Panc1 (cell line): ENCODE measurements at regions not wholly inside any gene's neighbourhood (a gene's known extent, or its start where the extent isn't known, plus 50 kb on each side); places are given as distances from the start of the nearest gene placed in this dataset.

Experiments
- ATAC-seq: fragments of 200-7000 bp; cut with Tn5 transposase; 2 replicates; pipeline ENCODE4 v1.9.1; 2020; ENCODE audit warnings: mild to moderate bottlenecking, moderate library complexity
- BruUV-seq: library from RNA; stranded (reverse); fragments of 400-500 nt; replicated peaks from 2 replicates; lab custom pipeline; 2021; lab: Mats Ljungman, UMichigan
- CTCF ChIA-PET: fragments of 300-600 bp; sonication (Branson Sonifier 250); formaldehyde crosslinking; loops from one replicate; lab custom pipeline; 2022; ENCODE audit warnings: antibody characterized with exemption; lab: Charles Lee
- POLR2A ChIA-PET: fragments of 300-600 bp; sonication (Branson Sonifier 250); formaldehyde crosslinking; loops from one replicate; lab custom pipeline; 2022; ENCODE audit warnings: antibody characterized with exemption; lab: Charles Lee
- DNase-seq: peaks from one replicate; pipeline ENCODE4 v3.0.0-alpha.2; 2010; ENCODE audit warnings: low read depth, low spot score
- H3K27ac ChIP-seq: 2 replicates; pipeline ENCODE4 v1.5.1; 2011; ENCODE audit warnings: mild to moderate bottlenecking, low read length, inconsistent platforms
- H3K27me3 ChIP-seq: fragments of 200-500 bp; sonication (Bioruptor generic); 2 replicates; pipeline ENCODE4 v1.6.0; 2014; ENCODE audit warnings: low read length, inconsistent platforms; ENCODE audit not compliant: control insufficient read depth, insufficient read depth
- H3K36me3 ChIP-seq: fragments of 200-500 bp; sonication (Bioruptor generic); 2 replicates; pipeline ENCODE4 v1.5.1; 2014; ENCODE audit warnings: inconsistent platforms, mild to moderate bottlenecking, low read length, moderate library complexity; ENCODE audit not compliant: control insufficient read depth, insufficient read depth
- H3K4me1 ChIP-seq: 2 replicates; pipeline ENCODE4 v1.5.1; 2011; ENCODE audit warnings: inconsistent platforms, mild to moderate bottlenecking, low read length, moderate library complexity; ENCODE audit not compliant: control insufficient read depth, insufficient read depth
- H3K4me3 ChIP-seq, 2 experiments: 2 replicates each; pipeline ENCODE4 v1.5.1; 2011 to 2012; ENCODE audit warnings: low read depth in 2 of 2, low read length in 2 of 2, mild to moderate bottlenecking in 2 of 2, inconsistent platforms in 1 of 2, moderate library complexity in 1 of 2
- H3K9me3 ChIP-seq: fragments of 200-500 bp; sonication (Bioruptor generic); 2 replicates; pipeline ENCODE4 v1.5.1; 2014; ENCODE audit warnings: low read depth, mild to moderate bottlenecking, inconsistent platforms, low read length, moderate library complexity; ENCODE audit not compliant: control insufficient read depth, insufficient read depth
- POLR2AphosphoS5 ChIP-seq: IDR thresholded peaks from 2 replicates; pipeline ENCODE4 v1.6.1; 2012; ENCODE audit warnings: mild to moderate bottlenecking, low read depth, low read length, moderate library complexity
- SIN3A ChIP-seq: IDR thresholded peaks from 2 replicates; pipeline ENCODE4 v1.6.1; 2012; ENCODE audit warnings: low read depth, mild to moderate bottlenecking, low read length, moderate library complexity, borderline replicate concordance; ENCODE audit not compliant: insufficient read depth
- TCF7L2 ChIP-seq: IDR thresholded peaks from 2 replicates; pipeline ENCODE4 v1.6.1; 2011; ENCODE audit warnings: mild to moderate bottlenecking, low read depth, low read length, inconsistent platforms
- in situ Hi-C: cut with HindIII; loops from 2 replicates; pipeline ENCODE4 v1.10.0; 2016; ENCODE audit warnings: low sequenced_read_pairs, low pct_unique_long_range_greater_than_20kb
- intact Hi-C: fragments of 100-400 bp; cut with micrococcal nuclease; formaldehyde crosslinking; loops from one replicate; pipeline ENCODE4 v1.10.0; 2022; ENCODE audit not compliant: unreplicated experiment
- TF ChIP-seq, protein P1 (sequence below), 2 experiments: IDR thresholded peaks; 2 replicates each; pipeline ENCODE4 v1.6.1; 2011 to 2012; ENCODE audit warnings: low read depth in 2 of 2, control low read depth in 1 of 2, low read length in 1 of 2, mild to moderate bottlenecking in 1 of 2, moderate library complexity in 1 of 2; ENCODE audit not compliant: insufficient read depth in 1 of 2
- TF ChIP-seq, protein P2 (sequence below): fragments of 450-650 bp; IDR thresholded peaks from 2 replicates; pipeline ENCODE4 v1.5.1; 2017; ENCODE audit warnings: mild to moderate bottlenecking

DNA sequence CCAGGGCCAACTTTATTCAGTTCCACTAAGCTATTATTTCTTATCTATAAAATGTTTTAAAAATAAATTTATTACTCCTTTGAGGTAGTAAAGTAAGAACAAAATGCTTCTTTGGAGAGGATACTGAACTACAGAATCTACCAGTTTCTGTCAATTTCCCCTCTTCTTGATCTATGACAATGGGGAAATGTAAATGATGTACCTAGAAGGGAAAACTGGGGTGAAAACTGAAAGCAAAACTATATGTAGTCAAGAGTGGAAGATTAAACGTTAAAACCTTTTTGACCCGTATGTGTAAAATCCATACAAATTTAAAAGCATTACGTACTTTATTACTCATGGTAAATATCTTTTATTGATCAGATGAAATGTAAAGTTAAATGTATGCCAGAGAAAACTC, 1287.8 kb upstream of the TMEFF2 start:
- TF ChIP-seq SIN3A (no peak), TCF7L2 (no peak), POLR2AphosphoS5 (no peak)
- TF ChIP-seq, protein P1, sequence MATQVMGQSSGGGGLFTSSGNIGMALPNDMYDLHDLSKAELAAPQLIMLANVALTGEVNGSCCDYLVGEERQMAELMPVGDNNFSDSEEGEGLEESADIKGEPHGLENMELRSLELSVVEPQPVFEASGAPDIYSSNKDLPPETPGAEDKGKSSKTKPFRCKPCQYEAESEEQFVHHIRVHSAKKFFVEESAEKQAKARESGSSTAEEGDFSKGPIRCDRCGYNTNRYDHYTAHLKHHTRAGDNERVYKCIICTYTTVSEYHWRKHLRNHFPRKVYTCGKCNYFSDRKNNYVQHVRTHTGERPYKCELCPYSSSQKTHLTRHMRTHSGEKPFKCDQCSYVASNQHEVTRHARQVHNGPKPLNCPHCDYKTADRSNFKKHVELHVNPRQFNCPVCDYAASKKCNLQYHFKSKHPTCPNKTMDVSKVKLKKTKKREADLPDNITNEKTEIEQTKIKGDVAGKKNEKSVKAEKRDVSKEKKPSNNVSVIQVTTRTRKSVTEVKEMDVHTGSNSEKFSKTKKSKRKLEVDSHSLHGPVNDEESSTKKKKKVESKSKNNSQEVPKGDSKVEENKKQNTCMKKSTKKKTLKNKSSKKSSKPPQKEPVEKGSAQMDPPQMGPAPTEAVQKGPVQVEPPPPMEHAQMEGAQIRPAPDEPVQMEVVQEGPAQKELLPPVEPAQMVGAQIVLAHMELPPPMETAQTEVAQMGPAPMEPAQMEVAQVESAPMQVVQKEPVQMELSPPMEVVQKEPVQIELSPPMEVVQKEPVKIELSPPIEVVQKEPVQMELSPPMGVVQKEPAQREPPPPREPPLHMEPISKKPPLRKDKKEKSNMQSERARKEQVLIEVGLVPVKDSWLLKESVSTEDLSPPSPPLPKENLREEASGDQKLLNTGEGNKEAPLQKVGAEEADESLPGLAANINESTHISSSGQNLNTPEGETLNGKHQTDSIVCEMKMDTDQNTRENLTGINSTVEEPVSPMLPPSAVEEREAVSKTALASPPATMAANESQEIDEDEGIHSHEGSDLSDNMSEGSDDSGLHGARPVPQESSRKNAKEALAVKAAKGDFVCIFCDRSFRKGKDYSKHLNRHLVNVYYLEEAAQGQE (IDR thresholded peaks at IDR 0.05; ENCODE audit: insufficient read depth in 1 of 2, low read depth in 2 of 2, low read length in 1 of 2), result no peak
- TF ChIP-seq, protein P2, sequence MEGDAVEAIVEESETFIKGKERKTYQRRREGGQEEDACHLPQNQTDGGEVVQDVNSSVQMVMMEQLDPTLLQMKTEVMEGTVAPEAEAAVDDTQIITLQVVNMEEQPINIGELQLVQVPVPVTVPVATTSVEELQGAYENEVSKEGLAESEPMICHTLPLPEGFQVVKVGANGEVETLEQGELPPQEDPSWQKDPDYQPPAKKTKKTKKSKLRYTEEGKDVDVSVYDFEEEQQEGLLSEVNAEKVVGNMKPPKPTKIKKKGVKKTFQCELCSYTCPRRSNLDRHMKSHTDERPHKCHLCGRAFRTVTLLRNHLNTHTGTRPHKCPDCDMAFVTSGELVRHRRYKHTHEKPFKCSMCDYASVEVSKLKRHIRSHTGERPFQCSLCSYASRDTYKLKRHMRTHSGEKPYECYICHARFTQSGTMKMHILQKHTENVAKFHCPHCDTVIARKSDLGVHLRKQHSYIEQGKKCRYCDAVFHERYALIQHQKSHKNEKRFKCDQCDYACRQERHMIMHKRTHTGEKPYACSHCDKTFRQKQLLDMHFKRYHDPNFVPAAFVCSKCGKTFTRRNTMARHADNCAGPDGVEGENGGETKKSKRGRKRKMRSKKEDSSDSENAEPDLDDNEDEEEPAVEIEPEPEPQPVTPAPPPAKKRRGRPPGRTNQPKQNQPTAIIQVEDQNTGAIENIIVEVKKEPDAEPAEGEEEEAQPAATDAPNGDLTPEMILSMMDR, result no peak
- BruUV-seq, result no TSS peak
- H3K4me3 ChIP-seq, result no peak overlapping the region
- POLR2A ChIA-PET, result no interaction called here
- no peaks in the 10 kb centered on the region for H3K27me3 ChIP-seq
- intact Hi-C loops (no loop called here), in situ Hi-C loops (no loop called here)
- no peak overlapping the region for H3K27ac ChIP-seq
- no peaks in the 10 kb centered on the region for H3K36me3 ChIP-seq
- H3K9me3 ChIP-seq, result no peaks in the 10 kb centered on the region
- CTCF ChIA-PET, result no interaction called here
- DNase-seq (no peak), ATAC-seq (no peak)
- H3K4me1 ChIP-seq, result no peaks in the 10 kb centered on the region

DNA sequence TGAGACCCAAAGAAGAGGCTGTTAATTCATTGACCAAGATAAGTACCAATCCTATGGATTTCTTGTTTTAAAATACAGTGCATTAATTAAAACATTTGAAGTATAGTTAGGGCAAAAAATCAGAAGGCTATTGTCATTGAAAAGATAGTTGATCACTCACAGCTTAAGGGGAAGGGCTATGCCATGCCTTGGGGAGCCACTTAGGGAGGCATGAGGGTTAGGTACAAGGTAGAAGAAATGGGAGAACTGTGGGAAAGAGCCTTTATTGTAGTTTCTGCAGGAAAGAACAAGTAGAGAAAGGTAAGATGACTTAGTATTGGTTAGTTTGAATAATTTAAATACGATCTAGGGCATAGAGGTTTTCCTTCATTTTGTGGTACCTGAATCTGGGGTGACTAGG, 1285.5 kb upstream of the TMEFF2 start:
- DNase-seq, result no peak
- no TSS peak for BruUV-seq
- no peak for ATAC-seq
- Histone ChIP-seq H3K4me3 (no peak overlapping the region), H3K9me3 (no peaks in the 10 kb centered on the region), H3K4me1 (no peaks in the 10 kb centered on the region), H3K27ac (no peak overlapping the region), H3K27me3 (no peaks in the 10 kb centered on the region), H3K36me3 (no peaks in the 10 kb centered on the region)
- CTCF ChIA-PET, result no interaction called here
- TF ChIP-seq SIN3A (no peak), TCF7L2 (no peak), POLR2AphosphoS5 (no peak)
- in situ Hi-C loops (no loop called here), intact Hi-C loops (no loop called here)
- POLR2A ChIA-PET, result no interaction called here

DNA sequence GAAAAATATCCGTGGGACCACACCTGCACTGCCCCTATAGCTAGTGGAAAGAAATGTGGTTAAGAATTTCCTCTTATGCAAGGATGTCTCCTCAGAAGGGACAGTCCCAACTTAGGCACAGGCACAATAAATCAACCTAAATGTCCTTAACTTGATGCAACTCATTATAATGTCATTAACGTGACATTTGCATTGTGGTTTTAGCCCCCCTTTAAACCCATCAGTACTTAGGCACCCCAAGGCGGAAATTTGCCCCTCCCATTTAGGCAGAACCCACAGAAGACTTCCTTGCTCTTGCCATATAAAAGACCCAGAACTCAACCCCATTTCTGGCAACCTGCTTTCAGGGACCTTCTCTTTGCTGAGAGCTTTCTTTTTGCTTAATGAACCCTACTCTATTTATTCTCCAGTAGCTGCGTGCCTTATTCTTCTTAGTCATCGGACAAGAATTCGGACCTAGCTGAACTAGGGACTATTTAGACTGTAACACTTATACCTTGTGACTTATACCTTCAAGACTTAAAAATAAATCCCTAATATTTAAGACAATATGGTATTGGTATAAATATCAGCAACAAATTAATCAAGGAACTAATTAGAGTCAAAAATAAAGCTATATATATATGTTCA, 1281.6 kb upstream of the TMEFF2 start:
- no peak for DNase-seq
- ChIA-PET POLR2A (no interaction called here), CTCF (no interaction called here)
- Histone ChIP-seq H3K36me3 (no peaks in the 10 kb centered on the region), H3K4me3 (no peak overlapping the region), H3K4me1 (no peaks in the 10 kb centered on the region), H3K27ac (no peak overlapping the region), H3K27me3 (no peaks in the 10 kb centered on the region), H3K9me3 (no peaks in the 10 kb centered on the region)
- TF ChIP-seq, protein P1 (IDR thresholded peaks at IDR 0.05; ENCODE audit: insufficient read depth in 1 of 2, low read depth in 2 of 2, low read length in 1 of 2), result no peak
- TF ChIP-seq POLR2AphosphoS5, result no peak
- no peak for TF ChIP-seq SIN3A
- TF ChIP-seq, protein P2, result no peak
- in situ Hi-C loops (no loop called here), intact Hi-C loops (no loop called here)
- no peak for ATAC-seq
- no TSS peak for BruUV-seq
